A549 (cell line): ENCODE measurements at regions not wholly inside any gene's neighbourhood (a gene's known extent, or its start where the extent isn't known, plus 50 kb on each side); places are given as distances from the start of the nearest gene placed in this dataset.

Experiments used
- ATAC-seq, 2 experiments: fragments of 200-7000 bp in 1 of 2; fragments of >200 bp in 1 of 2; cut with Nextera tagmentation in 1 of 2; cut with Tn5 transposase in 1 of 2; 3 replicates each; pipeline versions ENCODE4 v1.8.0 to v1.9.1; 2018 to 2020; ENCODE audit warnings: mild to moderate bottlenecking in 1 of 2, moderate library complexity in 1 of 2
- CTCF ChIA-PET: fragments of 300-600 bp; sonication (Branson Sonifier 250); formaldehyde crosslinking; extraction: SDS; loops from one replicate; lab custom pipeline; 2021; ENCODE audit warnings: antibody characterized with exemption, inconsistent platforms; lab: Yijun Ruan, JAX
- POLR2A ChIA-PET: fragments of 350-600 bp; formaldehyde crosslinking; extraction: SDS; loops from one replicate; lab custom pipeline; 2021; ENCODE audit warnings: antibody characterized with exemption, inconsistent platforms; lab: Yijun Ruan, JAX
- DNase-seq, 2 experiments: peaks; one replicate each; pipeline versions ENCODE4 v3.0.0 to v3.0.0-alpha.2; 2011 to 2016; ENCODE audit warnings: low read depth in 1 of 2, low spot score in 1 of 2
- FAIRE-seq: peaks from 2 replicates; lab custom pipeline; 2011; peaks lifted over from hg19 to GRCh38; lab: Jason Lieb, UNC
- H3K27ac ChIP-seq, 2 experiments: fragments of >200 bp; sonication (Bioruptor Twin); formaldehyde crosslinking; 3 replicates each; pipeline ENCODE4 v1.5.1; 2016 to 2017
- H3K4me1 ChIP-seq: fragments of >200 bp; sonication (Bioruptor Twin); formaldehyde crosslinking; 3 replicates; pipeline ENCODE4 v1.6.1; 2016
- H3K4me2 ChIP-seq: fragments of >200 bp; sonication (Bioruptor Twin); formaldehyde crosslinking; 3 replicates; pipeline ENCODE4 v1.6.1; 2016
- H3K4me3 ChIP-seq: fragments of >200 bp; sonication (Bioruptor Twin); formaldehyde crosslinking; 3 replicates; pipeline ENCODE4 v1.5.1; 2016
- H3K9me3 ChIP-seq: fragments of >200 bp; sonication (Bioruptor Twin); formaldehyde crosslinking; 3 replicates; pipeline ENCODE4 v1.6.1; 2016
- CEBPB ChIP-seq, 2 experiments: fragments of >200 bp in 1 of 2; sonication (Bioruptor Twin) in 1 of 2; formaldehyde crosslinking in 1 of 2; IDR thresholded peaks; 2 replicates each; pipeline ENCODE4 v1.6.1; 2012 to 2016
- CHD4 ChIP-seq: fragments of 200-600 bp; sonication (generic); IDR thresholded peaks from 2 replicates; pipeline ENCODE4 v1.6.1; 2016; ENCODE audit warnings: antibody characterized with exemption, mild to moderate bottlenecking, borderline replicate concordance
- CTCF ChIP-seq: fragments of >200 bp; sonication (Bioruptor Twin); formaldehyde crosslinking; IDR thresholded peaks from 3 replicates; pipeline ENCODE4 v1.5.1; 2016
- EHF ChIP-seq: fragments of 250-450 bp; sonication (Bioruptor Pico); IDR thresholded peaks from 2 replicates; pipeline ENCODE4 v1.5.0; 2020; ENCODE audit warnings: mild to moderate bottlenecking
- ESRRA ChIP-seq: fragments of 150-350 bp; IDR thresholded peaks from 2 replicates; pipeline ENCODE4 v1.6.1; 2014; ENCODE audit warnings: mild to moderate bottlenecking, low read length, borderline replicate concordance
- FOSB ChIP-seq: fragments of 250-450 bp; sonication (Bioruptor Pico); IDR thresholded peaks from 2 replicates; pipeline ENCODE4 v1.5.0; 2020; ENCODE audit warnings: mild to moderate bottlenecking, moderate library complexity
- HDAC2 ChIP-seq: fragments of 200-600 bp; sonication (generic); IDR thresholded peaks from 2 replicates; pipeline ENCODE4 v1.6.1; 2016
- HOXB13 ChIP-seq: fragments of 250-450 bp; sonication (Bioruptor Pico); IDR thresholded peaks from 2 replicates; pipeline ENCODE4 v1.5.0; 2020; ENCODE audit warnings: low read depth, mild to moderate bottlenecking, moderate library complexity
- JUNB ChIP-seq: fragments of >200 bp; sonication (Bioruptor Twin); formaldehyde crosslinking; IDR thresholded peaks from 2 replicates; pipeline ENCODE4 v1.6.1; 2016
- KDM1A ChIP-seq: fragments of 200-600 bp; sonication (generic); IDR thresholded peaks from 2 replicates; pipeline ENCODE4 v1.6.1; 2016; ENCODE audit warnings: low read depth, mild to moderate bottlenecking
- MAFK ChIP-seq: fragments of 450-650 bp; IDR thresholded peaks from 2 replicates; pipeline ENCODE4 v1.6.1; 2014; ENCODE audit not compliant: partially characterized antibody
- MAX ChIP-seq: IDR thresholded peaks from 2 replicates; pipeline ENCODE4 v1.6.1; 2012
- NFE2L2 ChIP-seq: fragments of 150-350 bp; conservative IDR thresholded peaks from 2 replicates; pipeline ENCODE4 v1.6.1; 2014; ENCODE audit warnings: low read length
- POLR2A ChIP-seq: IDR thresholded peaks from 2 replicates; pipeline ENCODE4 v1.6.1; 2012; ENCODE audit warnings: mild to moderate bottlenecking, low read length
- RARB ChIP-seq: fragments of 250-450 bp; sonication (Bioruptor Pico); IDR thresholded peaks from 2 replicates; pipeline ENCODE4 v1.8.0; 2021; ENCODE audit warnings: mild to moderate bottlenecking, moderate library complexity
- RNF2 ChIP-seq: fragments of 200-600 bp; sonication (generic); IDR thresholded peaks from 2 replicates; pipeline ENCODE4 v1.6.1; 2016; ENCODE audit warnings: low read depth, mild to moderate bottlenecking, antibody characterized with exemption, moderate library complexity, borderline replicate concordance
- TP53 ChIP-seq: fragments of 250-450 bp; sonication (Bioruptor Pico); IDR thresholded peaks from 2 replicates; pipeline ENCODE4 v1.5.0; 2021; ENCODE audit warnings: mild to moderate bottlenecking, moderate library complexity
- ZFP36 ChIP-seq: fragments of 450-650 bp; IDR thresholded peaks from 2 replicates; pipeline ENCODE4 v1.6.1; 2014; ENCODE audit warnings: borderline replicate concordance; ENCODE audit not compliant: partially characterized antibody
- WGBS: methylation state at CpG from one replicate; pipeline ENCODE4 v1.1.6; 2017; ENCODE audit errors: missing lambda C conversion rate; 5-methylcytosine and 5-hydroxymethylcytosine counted together

- no peak for ATAC-seq
- no peak for TF ChIP-seq CHD4
- peak; percentile 87 for TF ChIP-seq MAFK
- TF ChIP-seq, all 56 proteins: peak for 1
- peaks cover 4% of the 10 kb centered on the region; the same call in 1 of the 3 replicates for H3K4me1 ChIP-seq
- 62% methylated on average over 5 of the region's 5 CpGs for WGBS
- CTCF ChIA-PET: interaction anchor here (1.0 to 4.8 kb wide), 21 partner anchors 7 to 1236 kb away, joined by 3 to 40 read pairs (median 4); partner anchors contain the start of gene IGFBP3
- H3K9me3 ChIP-seq: no peaks in the 10 kb centered on the region
- DNase-seq: no peak
- POLR2A ChIA-PET: interaction anchor here (1.1 kb wide), 1 partner anchor 1180 kb away, joined by 3 read pairs; no protein-coding TSS in a partner anchor
- H3K4me2 ChIP-seq: peak overlapping the region; percentile 77
- peak; percentile 74 for FAIRE-seq
- H3K4me3 ChIP-seq: peak overlapping the region; percentile 28; the same call in 2 of the 3 replicates
- H3K27ac ChIP-seq: 0 out of 6 replicates have a peak overlapping the region, but pooled peaks of 1 of the 2 experiments have one; percentile 23
Observed at GRCh38 chr7:47100148-47100816, 481.6 kb downstream of the TNS3 start.

GRCh38 chr7:47097431-47097830, 484.5 kb downstream of the TNS3 start:
- ChIA-PET POLR2A (no interaction called here), CTCF (interaction anchor here (1.0 to 2.9 kb wide), 3 partner anchors 10 to 1175 kb away, joined by 3 to 12 read pairs (median 11); no protein-coding TSS in a partner anchor)
- H3K4me2 ChIP-seq: no peak overlapping the region
- FAIRE-seq (no peak), ATAC-seq (no peak), DNase-seq (no peak)
- H3K9me3 ChIP-seq: no peaks in the 10 kb centered on the region
- H3K4me3 ChIP-seq: no peak overlapping the region
- no peak for TF ChIP-seq MAX
- WGBS: 57% methylated on average over 2 of the region's 2 CpGs
- H3K27ac ChIP-seq: no peak overlapping the region
- peaks cover 4% of the 10 kb centered on the region; the same call in 1 of the 3 replicates for H3K4me1 ChIP-seq

GRCh38 chr7:47095946-47096345, 486.0 kb downstream of the TNS3 start:
- 10% methylated on average over 1 of the region's 1 CpG for WGBS
- no peak for ATAC-seq
- Histone ChIP-seq H3K4me3 (no peak overlapping the region), H3K4me2 (no peak overlapping the region), H3K27ac (no peak overlapping the region), H3K4me1 (peaks cover 4% of the 10 kb centered on the region; the same call in 1 of the 3 replicates), H3K9me3 (no peaks in the 10 kb centered on the region)
- TF ChIP-seq ZFP36: no peak
- no peak for TF ChIP-seq NFE2L2
- TF ChIP-seq FOSB: no peak
- no peak for TF ChIP-seq RNF2
- TF ChIP-seq RARB (CRISPR knock-in tag): no peak
- no peak for DNase-seq
- ChIA-PET POLR2A (no interaction called here), CTCF (interaction anchor here (2.6 to 2.9 kb wide), 2 partner anchors 8 to 1173 kb away, joined by 11 to 12 read pairs; no protein-coding TSS in a partner anchor)
- FAIRE-seq: no peak

GRCh38 chr7:47094462-47094861, 487.4 kb downstream of the TNS3 start:
- H3K4me1 ChIP-seq: no peaks in the 10 kb centered on the region
- FAIRE-seq: no peak
- CTCF ChIA-PET: interaction anchor here (16.4 kb wide), 1 partner anchor 1174 kb away, joined by 243 read pairs; the partner anchor contains the start of gene IGFBP3
- H3K27ac ChIP-seq: no peak overlapping the region
- POLR2A ChIA-PET: no interaction called here
- DNase-seq: no peak
- H3K9me3 ChIP-seq: no peaks in the 10 kb centered on the region
- TF ChIP-seq KDM1A (no peak), HOXB13 (no peak), POLR2A (no peak), TP53 (CRISPR knock-in tag) (no peak), JUNB (no peak)
- H3K4me3 ChIP-seq: no peak overlapping the region
- WGBS: 70% methylated on average over 7 of the region's 7 CpGs
- H3K4me2 ChIP-seq: no peak overlapping the region
- ATAC-seq: no peak

- FAIRE-seq (no peak), ATAC-seq (no peak), DNase-seq (no peak)
- POLR2A ChIA-PET: no interaction called here
- CTCF ChIA-PET: interaction anchor here (1.2 to 16.4 kb wide), 3 partner anchors 8 to 1173 kb away, joined by 3 to 243 read pairs (median 8); partner anchors contain the start of gene IGFBP3
- Histone ChIP-seq H3K4me2 (no peak overlapping the region), H3K27ac (no peak overlapping the region), H3K4me3 (no peak overlapping the region), H3K9me3 (no peaks in the 10 kb centered on the region), H3K4me1 (peaks cover 3% of the 10 kb centered on the region)
- WGBS: 78% methylated on average over 7 of the region's 7 CpGs
- TF ChIP-seq RNF2 (no peak), ESRRA (no peak), MAFK (peak; percentile 76), ZFP36 (no peak), HDAC2 (no peak), EHF (CRISPR knock-in tag) (no peak), CTCF (no peak), CEBPB (IDR thresholded peaks at IDR 0.05) (no peak)
Observed at GRCh38 chr7:47093320-47094234, 488.3 kb downstream of the TNS3 start.
